CD4-positive, alpha-beta memory T cell (primary cell): ENCODE measurements at regions not wholly inside any gene's neighbourhood (a gene's known extent, or its start where the extent isn't known, plus 50 kb on each side); places are given as distances from the start of the nearest gene placed in this dataset.

ENCODE experiments used
- CTCF ChIA-PET: fragments of 350-600 bp; sonication (Branson Sonifier 250); formaldehyde crosslinking; loops from one replicate; lab custom pipeline; 2021; ENCODE audit warnings: inconsistent platforms; ENCODE audit not compliant: partially characterized antibody; lab: Charles Lee
- POLR2A ChIA-PET: fragments of 350-600 bp; sonication (Branson Sonifier 250); formaldehyde crosslinking; loops from one replicate; lab custom pipeline; 2021; ENCODE audit not compliant: partially characterized antibody; lab: Charles Lee
- DNase-seq, 5 donors: peaks; one replicate each; pipeline versions ENCODE4 v3.0.0 to v3.0.0-alpha.2; 2020 to 2022; ENCODE audit warnings: mixed read lengths in 1 of 5
- H3K27ac ChIP-seq: one replicate; pipeline ENCODE4 v1.7.0; 2013; ENCODE audit warnings: low read depth, low read length
- H3K27me3 ChIP-seq: 2 replicates; pipeline ENCODE4 v1.7.0; 2013; ENCODE audit warnings: mild to moderate bottlenecking, low read length, moderate library complexity; ENCODE audit not compliant: insufficient read depth
- H3K36me3 ChIP-seq: 2 replicates; pipeline ENCODE4 v1.7.0; 2013; ENCODE audit warnings: mild to moderate bottlenecking, low read length, moderate library complexity; ENCODE audit not compliant: insufficient read depth
- H3K4me1 ChIP-seq: 2 replicates; pipeline ENCODE4 v1.7.0; 2013; ENCODE audit warnings: mild to moderate bottlenecking, low read length, moderate library complexity; ENCODE audit not compliant: insufficient read depth
- H3K4me3 ChIP-seq, 2 donors: one replicate each; pipeline ENCODE4 v1.7.0; 2013; ENCODE audit warnings: low read length in 2 of 2, mild to moderate bottlenecking in 1 of 2
- H3K9me3 ChIP-seq, 2 donors: one replicate each; pipeline ENCODE4 v1.7.0; 2013; ENCODE audit warnings: low read length in 2 of 2, control low read depth in 1 of 2; ENCODE audit not compliant: control insufficient read depth in 1 of 2
- H3K27ac Mint-ChIP-seq, 7 donors: one replicate each; pipeline ENCODE4 v1.8.0; 2020 to 2021; ENCODE audit warnings: mixed read lengths in 7 of 7, mild to moderate bottlenecking in 6 of 7, inconsistent platforms in 3 of 7, moderate library complexity in 3 of 7
- H3K27me3 Mint-ChIP-seq, 2 donors: one replicate each; pipeline ENCODE4 v1.8.0; 2020 to 2021; ENCODE audit warnings: mixed read lengths in 2 of 2
- H3K36me3 Mint-ChIP-seq, 2 donors: one replicate each; pipeline ENCODE4 v1.8.0; 2020 to 2021; ENCODE audit warnings: mixed read lengths in 2 of 2, inconsistent platforms in 1 of 2, mild to moderate bottlenecking in 1 of 2
- H3K4me1 Mint-ChIP-seq, 4 donors: one replicate each; pipeline ENCODE4 v1.8.0; 2020 to 2021; ENCODE audit warnings: mixed read lengths in 4 of 4, mild to moderate bottlenecking in 1 of 4
- H3K4me3 Mint-ChIP-seq, 8 donors: one replicate each; pipeline ENCODE4 v1.8.0; 2020 to 2021; ENCODE audit warnings: mixed read lengths in 8 of 8, mild to moderate bottlenecking in 7 of 8, moderate library complexity in 6 of 8, inconsistent platforms in 3 of 8
- H3K9me3 Mint-ChIP-seq, 8 donors: one replicate each; pipeline ENCODE4 v1.8.0; 2020 to 2021; ENCODE audit warnings: mixed read lengths in 8 of 8, mild to moderate bottlenecking in 5 of 8, inconsistent platforms in 3 of 8, moderate library complexity in 1 of 8
- intact Hi-C: fragments of 100-400 bp; cut with micrococcal nuclease; formaldehyde crosslinking; loops from one replicate; pipeline ENCODE4 v1.15.1; 2023

DNA sequence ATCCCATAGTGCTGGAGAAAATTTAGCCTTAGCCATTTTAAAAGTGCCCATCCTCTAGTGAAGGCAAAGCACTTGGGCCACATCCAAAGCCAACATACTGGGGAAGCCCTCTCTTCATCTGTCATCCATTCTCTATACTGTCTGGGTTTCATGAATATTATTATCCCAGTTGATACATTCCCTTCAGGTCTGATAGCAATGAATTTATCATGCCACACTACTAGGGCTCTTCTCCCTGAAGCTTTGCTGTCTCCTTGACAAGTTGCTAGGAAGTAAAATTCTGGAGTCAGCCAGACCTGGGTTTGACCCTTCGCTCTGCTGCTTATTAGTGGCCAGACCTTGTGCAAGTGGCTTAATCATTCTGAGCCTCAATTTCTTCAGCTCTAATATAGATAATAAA, 1041.4 kb upstream of the ADGRL2 start:
- Histone ChIP-seq H3K4me3 (no peak overlapping the region), H3K27ac (no peak overlapping the region), H3K4me1 (no peaks in the 10 kb centered on the region), H3K36me3 (no peaks in the 10 kb centered on the region), H3K27me3 (no peaks in the 10 kb centered on the region), H3K9me3 (no peaks in the 10 kb centered on the region)
- H3K36me3 Mint-ChIP-seq, result no peaks in the 10 kb centered on the region
- H3K4me3 Mint-ChIP-seq, result no peak overlapping the region
- no peak for DNase-seq
- POLR2A ChIA-PET, result no interaction called here
- no peaks in the 10 kb centered on the region for H3K27me3 Mint-ChIP-seq
- H3K27ac Mint-ChIP-seq, result no peak overlapping the region
- H3K9me3 Mint-ChIP-seq, result peaks cover 4 to 14% (median 6%) of the 10 kb centered on the region in 8 donors
- CTCF ChIA-PET, result no interaction called here
- no peaks in the 10 kb centered on the region for H3K4me1 Mint-ChIP-seq
- intact Hi-C loops, result no loop called here

DNA sequence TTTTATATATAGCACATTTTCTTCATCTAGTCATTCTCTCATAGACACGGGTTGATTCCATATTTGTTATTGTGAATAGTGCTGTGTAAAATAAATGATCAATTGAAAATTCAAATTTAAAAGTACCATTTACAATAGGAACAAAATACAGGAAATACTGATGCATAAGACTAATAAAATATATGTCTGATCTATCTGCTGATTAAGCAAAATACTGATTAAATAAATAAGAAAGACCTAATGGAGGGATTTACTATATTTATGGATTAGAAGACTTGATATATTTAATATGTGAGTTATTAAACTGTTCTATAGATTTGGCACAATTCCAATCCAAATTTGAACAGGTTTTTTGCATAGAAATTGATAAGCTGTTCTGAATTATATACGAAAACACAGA, 1044.8 kb upstream of the ADGRL2 start:
- intact Hi-C loops, result no loop called here
- Mint-ChIP-seq H3K27ac (no peak overlapping the region), H3K9me3 (peaks cover 3 to 17% (median 7%) of the 10 kb centered on the region in 8 donors), H3K27me3 (no peaks in the 10 kb centered on the region), H3K36me3 (no peaks in the 10 kb centered on the region), H3K4me1 (no peaks in the 10 kb centered on the region), H3K4me3 (no peak overlapping the region)
- H3K27ac ChIP-seq, result no peak overlapping the region
- ChIA-PET CTCF (no interaction called here), POLR2A (no interaction called here)
- H3K4me3 ChIP-seq, result no peak overlapping the region
- H3K27me3 ChIP-seq, result no peaks in the 10 kb centered on the region
- H3K36me3 ChIP-seq, result no peaks in the 10 kb centered on the region
- H3K4me1 ChIP-seq, result no peaks in the 10 kb centered on the region
- no peaks in the 10 kb centered on the region for H3K9me3 ChIP-seq
- DNase-seq, result no peak

DNA sequence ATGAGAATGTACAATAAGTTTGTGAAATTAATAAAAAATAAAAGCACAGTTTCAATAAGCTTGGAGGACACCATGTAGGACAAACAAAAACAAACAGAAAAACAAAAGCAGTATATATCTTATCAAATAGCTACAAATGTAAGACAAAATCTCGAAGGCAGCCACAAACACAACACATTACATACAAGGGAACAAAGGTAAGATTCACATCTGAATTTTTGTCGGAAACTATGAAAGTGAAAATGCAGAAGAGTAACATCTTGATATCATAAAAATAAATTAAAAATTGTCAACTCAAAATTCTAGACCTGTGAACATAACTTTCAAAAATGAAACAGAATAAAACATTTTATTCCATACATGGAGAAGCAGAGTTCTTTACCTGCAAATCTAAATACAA, 1049.5 kb upstream of the ADGRL2 start:
- intact Hi-C loops, result no loop called here
- ChIA-PET POLR2A (no interaction called here), CTCF (no interaction called here)
- no peaks in the 10 kb centered on the region for H3K9me3 ChIP-seq
- no peak overlapping the region for H3K27ac ChIP-seq
- Mint-ChIP-seq H3K27ac (no peak overlapping the region), H3K4me1 (no peaks in the 10 kb centered on the region), H3K36me3 (no peaks in the 10 kb centered on the region), H3K27me3 (no peaks in the 10 kb centered on the region), H3K4me3 (no peak overlapping the region), H3K9me3 (peaks cover 0 to 31% (median 7%) of the 10 kb centered on the region in 8 donors)
- H3K4me3 ChIP-seq, result no peak overlapping the region
- DNase-seq, result no peak
- H3K27me3 ChIP-seq, result no peaks in the 10 kb centered on the region
- H3K36me3 ChIP-seq, result no peaks in the 10 kb centered on the region
- no peaks in the 10 kb centered on the region for H3K4me1 ChIP-seq

DNA sequence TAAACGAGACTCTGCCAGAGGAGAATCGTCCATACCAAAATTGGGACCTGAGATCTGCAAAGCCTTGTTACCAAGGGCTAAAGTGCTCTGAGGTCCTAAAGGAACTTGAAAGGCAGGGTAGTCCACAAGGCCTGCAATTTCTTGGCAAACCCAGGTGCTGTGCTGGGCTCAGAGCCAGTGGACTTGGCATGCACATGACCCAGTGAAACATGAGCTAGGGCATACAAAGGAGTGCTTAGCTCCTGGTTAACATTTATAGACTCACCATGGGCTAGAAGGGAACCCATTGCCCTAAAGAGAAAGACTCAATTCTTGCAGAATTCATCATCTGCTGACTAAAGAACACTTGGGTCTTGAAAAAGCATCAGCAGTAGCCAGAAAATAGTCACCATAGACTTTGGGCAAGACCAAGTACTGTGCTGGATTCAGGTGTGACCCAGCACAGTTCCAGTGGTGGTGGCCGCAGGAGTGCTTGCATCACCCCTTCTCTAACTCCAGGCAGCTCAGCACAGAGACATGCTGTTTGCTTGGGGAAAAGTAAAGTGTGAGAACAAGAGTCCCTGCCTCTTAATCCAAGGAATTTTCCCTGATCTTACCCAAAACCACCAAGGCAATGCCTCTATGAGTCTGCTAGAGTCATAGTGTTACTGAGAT, 1069.4 kb upstream of the ADGRL2 start:
- no peaks in the 10 kb centered on the region for H3K4me1 Mint-ChIP-seq

DNA sequence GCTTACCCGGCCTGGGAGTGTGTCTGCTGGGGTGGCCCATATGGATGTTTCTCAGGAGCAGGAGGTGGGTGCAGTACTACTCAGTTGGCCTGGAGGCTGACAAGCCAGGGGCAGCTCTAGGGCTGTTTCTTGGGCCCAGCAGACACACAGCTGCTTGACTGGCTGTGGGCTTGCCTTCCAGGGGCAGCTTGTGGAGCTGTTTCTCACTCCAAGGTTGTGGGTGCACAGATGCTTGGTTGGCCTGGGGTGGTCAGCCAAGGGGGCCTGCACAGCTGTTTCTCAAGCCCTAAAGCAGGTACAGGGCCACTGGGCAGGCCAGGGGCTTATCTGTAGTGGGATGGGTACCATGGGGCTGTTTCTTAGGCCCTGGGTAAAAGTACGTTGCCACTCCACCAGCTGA, 1078.1 kb upstream of the ADGRL2 start:
- no peak for DNase-seq
- H3K9me3 ChIP-seq, result no peaks in the 10 kb centered on the region
- ChIA-PET POLR2A (no interaction called here), CTCF (no interaction called here)
- H3K27ac ChIP-seq, result no peak overlapping the region
- H3K27me3 ChIP-seq, result no peaks in the 10 kb centered on the region
- H3K36me3 ChIP-seq, result no peaks in the 10 kb centered on the region
- intact Hi-C loops, result no loop called here
- Mint-ChIP-seq H3K27me3 (no peaks in the 10 kb centered on the region), H3K36me3 (no peaks in the 10 kb centered on the region), H3K27ac (no peak overlapping the region), H3K9me3 (peaks cover 0 to 14% (median 7%) of the 10 kb centered on the region in 8 donors), H3K4me1 (no peaks in the 10 kb centered on the region), H3K4me3 (no peak overlapping the region)
- H3K4me3 ChIP-seq, result no peak overlapping the region
- H3K4me1 ChIP-seq, result no peaks in the 10 kb centered on the region

More for the DNA sequence above, 1069.4 kb upstream of the ADGRL2 start:
- Mint-ChIP-seq H3K9me3 (peaks cover 0 to 21% (median 17%) of the 10 kb centered on the region in 8 donors), H3K27ac (peak overlapping the region in 1 of 7 donors; percentile 50), H3K36me3 (no peaks in the 10 kb centered on the region), H3K27me3 (no peaks in the 10 kb centered on the region), H3K4me3 (no peak overlapping the region)
- intact Hi-C loops, result no loop called here
- no peaks in the 10 kb centered on the region for H3K9me3 ChIP-seq
- CTCF ChIA-PET, result no interaction called here
- H3K27me3 ChIP-seq, result no peaks in the 10 kb centered on the region
- no peaks in the 10 kb centered on the region for H3K4me1 ChIP-seq
- no peak overlapping the region for H3K27ac ChIP-seq
- no peak overlapping the region for H3K4me3 ChIP-seq
- H3K36me3 ChIP-seq, result no peaks in the 10 kb centered on the region
- POLR2A ChIA-PET, result no interaction called here
- no peak for DNase-seq

DNA sequence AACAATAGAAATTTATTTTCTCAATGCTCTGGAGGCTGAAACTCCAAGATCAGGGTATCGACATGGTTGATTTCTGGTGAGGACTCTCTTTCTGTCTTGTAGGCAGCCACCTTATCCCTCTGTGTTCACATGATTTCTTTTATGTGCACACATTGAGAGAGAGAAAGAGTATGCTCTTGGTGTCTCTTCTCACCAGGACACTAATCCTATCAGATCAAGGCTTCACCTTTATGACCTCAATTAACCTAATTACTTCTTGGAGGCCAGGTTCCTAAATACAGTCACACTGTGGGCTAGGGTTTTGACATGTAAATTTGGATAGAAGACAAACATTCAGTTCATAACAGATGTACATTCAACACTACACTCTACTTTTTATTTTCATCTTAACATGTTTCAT, 1094.2 kb upstream of the ADGRL2 start:
- CTCF ChIA-PET, result no interaction called here
- H3K27ac ChIP-seq, result no peak overlapping the region
- no peaks in the 10 kb centered on the region for H3K9me3 ChIP-seq

DNA sequence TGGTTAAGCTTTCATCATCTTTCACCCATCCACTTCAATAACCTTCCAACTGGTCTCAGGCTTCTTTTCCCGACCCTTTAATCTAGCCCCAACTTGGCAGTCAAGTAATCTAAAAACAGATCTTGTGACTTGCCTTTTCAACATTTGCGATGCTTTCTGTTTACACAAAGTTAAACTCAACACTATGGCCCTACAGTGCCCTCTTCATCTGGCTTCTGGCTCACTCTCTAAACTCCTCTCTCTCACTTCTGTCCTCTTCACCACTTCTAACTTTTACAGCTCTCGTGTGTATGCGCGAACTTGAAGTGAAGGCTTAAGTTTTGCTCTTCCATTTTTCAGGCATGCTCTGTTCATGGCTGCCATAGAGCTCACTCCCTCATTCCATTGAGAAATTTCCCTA, 1122.3 kb upstream of the ADGRL2 start:
- Mint-ChIP-seq H3K36me3 (no peaks in the 10 kb centered on the region), H3K27ac (no peak overlapping the region)

More for the DNA sequence above, 1094.2 kb upstream of the ADGRL2 start:
- Mint-ChIP-seq H3K27ac (no peak overlapping the region), H3K36me3 (no peaks in the 10 kb centered on the region), H3K4me3 (no peak overlapping the region), H3K27me3 (no peaks in the 10 kb centered on the region), H3K9me3 (peaks cover 0 to 11% (median 4%) of the 10 kb centered on the region in 8 donors), H3K4me1 (no peaks in the 10 kb centered on the region)
- POLR2A ChIA-PET, result no interaction called here
- H3K27me3 ChIP-seq, result no peaks in the 10 kb centered on the region
- intact Hi-C loops, result no loop called here
- H3K4me3 ChIP-seq, result no peak overlapping the region
- DNase-seq, result no peak
- H3K36me3 ChIP-seq, result no peaks in the 10 kb centered on the region
- H3K4me1 ChIP-seq, result no peaks in the 10 kb centered on the region

More for the DNA sequence above, 1122.3 kb upstream of the ADGRL2 start:
- ChIA-PET CTCF (no interaction called here), POLR2A (no interaction called here)
- no peak overlapping the region for H3K4me3 Mint-ChIP-seq
- H3K9me3 ChIP-seq, result no peaks in the 10 kb centered on the region
- H3K27me3 ChIP-seq, result no peaks in the 10 kb centered on the region
- H3K27ac ChIP-seq, result no peak overlapping the region
- H3K4me3 ChIP-seq, result no peak overlapping the region
- H3K9me3 Mint-ChIP-seq, result peaks cover 0 to 6% (median 3%) of the 10 kb centered on the region in 8 donors
- intact Hi-C loops, result no loop called here
- no peaks in the 10 kb centered on the region for H3K36me3 ChIP-seq
- H3K27me3 Mint-ChIP-seq, result no peaks in the 10 kb centered on the region
- no peaks in the 10 kb centered on the region for H3K4me1 Mint-ChIP-seq
- no peaks in the 10 kb centered on the region for H3K4me1 ChIP-seq
- DNase-seq, result no peak
